C1 segment of cervical spinal cord (tissue), 14 donors: ENCODE measurements at regions not wholly inside any gene's neighbourhood (a gene's known extent, or its start where the extent isn't known, plus 50 kb on each side); places are given as distances from the start of the nearest gene placed in this dataset.

Experiments
- DNase-seq, 14 donors: peaks; one replicate each; lab custom pipeline; 2025; lab: John Stamatoyannopoulos, UW

GRCh38 chr17:55829995-55830612, 79.3 kb downstream of the PCTP start:
- DNase-seq, result no peak

DNA sequence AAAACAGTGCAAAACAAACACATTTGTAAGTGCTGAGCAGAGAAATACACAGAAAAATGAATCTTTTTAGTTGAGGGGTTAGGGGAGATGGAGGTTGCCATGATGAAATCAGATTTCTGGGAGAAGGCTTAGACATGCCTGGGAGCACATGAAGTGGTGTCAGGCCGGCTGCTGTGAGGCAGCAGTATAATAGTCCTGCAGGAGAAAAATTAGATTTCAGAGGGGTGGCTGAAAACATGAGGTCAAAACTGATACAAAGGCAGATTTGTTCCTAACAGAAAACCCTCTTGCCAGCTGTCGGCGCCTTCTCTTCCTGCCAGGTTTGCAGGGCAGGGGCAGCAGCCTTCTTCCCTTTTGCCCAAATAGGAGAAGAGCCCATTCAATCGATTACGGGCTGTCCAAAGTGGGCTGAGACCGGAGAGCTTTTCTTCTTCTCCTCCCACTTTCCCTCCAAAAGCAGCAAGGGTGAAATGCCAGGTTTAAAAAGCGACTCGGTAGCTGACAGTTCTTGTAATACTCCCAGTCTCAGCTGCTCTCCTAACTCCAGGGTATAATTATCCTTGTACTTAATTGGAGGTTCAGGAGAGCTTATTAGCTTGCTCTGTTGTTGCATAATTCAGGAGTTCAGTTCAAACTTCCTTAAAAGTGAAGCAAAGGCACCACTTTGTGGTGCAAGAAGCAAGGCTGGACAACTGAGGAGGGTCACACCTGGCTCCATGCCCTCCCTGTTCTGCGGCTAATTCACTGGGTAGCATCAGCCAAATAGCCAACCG, 80.0 kb downstream of the PCTP start:
- no peak for DNase-seq

DNA sequence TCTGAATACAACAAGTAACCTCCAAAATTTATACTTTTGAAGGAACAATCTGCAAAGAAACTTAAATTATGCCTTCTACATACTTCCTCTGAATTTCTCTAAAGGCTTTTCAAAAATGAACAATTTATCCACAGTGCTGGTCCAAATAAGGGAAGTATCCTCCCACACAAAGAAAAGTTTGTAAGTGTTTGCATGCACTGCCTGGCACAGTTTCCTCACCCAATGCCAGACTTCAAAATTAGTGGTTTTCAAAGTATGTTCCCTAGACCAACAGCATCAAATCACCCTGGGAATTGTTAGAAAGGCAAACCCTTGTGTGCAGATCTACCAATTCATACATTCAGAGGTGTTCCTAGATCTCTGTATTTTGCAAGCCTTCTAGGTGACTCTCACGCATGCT, 82.5 kb downstream of the PCTP start:
- DNase-seq, result no peak

- no peak for DNase-seq
These were observed 91.7 kb downstream of the PCTP start for GRCh38 chr17:55842405-55843158.

- DNase-seq, result no peak
These were observed 92.9 kb downstream of the PCTP start for GRCh38 chr17:55843785-55844184.

- peak in 6 of 14 donors; percentile 1 to 55 (median 4) for DNase-seq
These were observed 94.5 kb downstream of the PCTP start for GRCh38 chr17:55845385-55845784.

- no peak for DNase-seq
These were observed 95.9 kb downstream of the PCTP start for GRCh38 chr17:55846745-55847144.

GRCh38 chr17:55852734-55853133, 101.9 kb downstream of the PCTP start:
- DNase-seq, result no peak

GRCh38 chr17:55859301-55859795, 108.5 kb downstream of the PCTP start:
- no peak for DNase-seq

DNA sequence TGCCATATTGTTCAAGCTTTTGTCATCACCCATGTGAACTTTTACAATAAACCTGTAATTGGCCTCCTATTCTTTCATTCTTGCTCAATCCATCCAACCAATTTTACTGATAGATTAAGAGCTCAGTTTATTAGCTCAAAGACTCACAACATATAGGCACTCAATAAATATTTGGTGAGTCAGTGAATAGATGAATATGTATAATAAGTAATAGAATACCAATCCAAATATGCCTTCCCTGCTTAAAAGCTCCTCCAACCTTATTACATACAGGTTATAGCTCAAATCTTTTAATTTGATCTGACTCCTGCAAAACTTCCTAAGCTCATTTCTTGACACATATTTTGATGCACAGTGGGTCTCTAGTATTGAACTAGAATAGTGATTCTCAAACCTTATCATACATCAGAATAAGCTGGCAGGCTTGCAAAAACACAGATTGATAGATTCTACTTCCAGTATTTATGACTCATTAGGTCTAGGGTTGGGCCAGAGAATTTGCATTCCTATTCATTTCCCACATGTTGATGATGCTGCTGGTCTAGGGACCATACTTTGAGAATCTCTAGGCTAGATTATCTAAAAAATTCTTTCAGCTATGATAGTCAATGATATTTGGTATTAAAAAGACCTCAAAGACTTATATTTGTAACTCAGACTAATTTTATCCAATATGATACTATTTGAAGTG, 114.4 kb downstream of the PCTP start:
- no peak for DNase-seq

GRCh38 chr17:55870044-55870443, 119.2 kb downstream of the PCTP start:
- DNase-seq, result no peak

- DNase-seq, result no peak
These were observed 121.5 kb downstream of the PCTP start for GRCh38 chr17:55872374-55872773.

DNA sequence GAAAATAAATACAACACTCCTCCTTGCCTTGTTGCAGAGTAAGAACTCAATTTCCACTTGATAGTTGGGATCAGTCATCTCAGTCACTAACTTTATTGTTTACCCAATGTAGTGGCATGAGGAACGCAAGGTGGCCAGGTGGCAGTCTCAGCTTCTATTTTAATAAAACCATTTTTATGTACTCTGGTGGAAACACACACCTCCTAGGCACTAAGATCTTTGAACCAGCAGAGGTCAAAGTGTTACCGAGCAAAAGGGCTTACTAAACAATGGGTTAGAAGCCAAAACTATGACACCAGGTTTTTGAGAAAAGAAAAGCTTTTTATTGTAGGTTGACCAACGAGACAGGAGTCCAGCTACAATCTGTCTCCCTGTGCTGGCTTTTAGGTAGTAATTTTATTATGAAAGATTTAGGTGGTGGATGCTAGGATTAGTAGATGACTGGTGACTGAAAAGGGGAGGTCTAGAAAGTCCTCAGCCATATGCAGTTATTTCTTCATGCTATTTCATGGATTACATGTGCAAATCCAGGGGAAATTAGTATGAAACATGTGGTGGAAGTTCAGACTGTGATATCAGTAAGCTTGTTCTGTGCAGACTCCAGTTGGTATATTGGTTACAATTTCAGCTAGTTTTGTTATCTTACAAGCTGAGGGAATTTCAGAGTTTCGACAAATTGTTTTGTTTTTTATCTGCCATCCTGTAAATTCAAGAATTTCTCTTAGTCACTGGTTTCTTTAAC, 122.3 kb downstream of the PCTP start:
- no peak for DNase-seq

- no peak for DNase-seq
These were observed 132.3 kb downstream of the PCTP start for GRCh38 chr17:55883149-55883548.

- no peak for DNase-seq
These were observed 136.7 kb downstream of the PCTP start for GRCh38 chr17:55887531-55887930.

DNA sequence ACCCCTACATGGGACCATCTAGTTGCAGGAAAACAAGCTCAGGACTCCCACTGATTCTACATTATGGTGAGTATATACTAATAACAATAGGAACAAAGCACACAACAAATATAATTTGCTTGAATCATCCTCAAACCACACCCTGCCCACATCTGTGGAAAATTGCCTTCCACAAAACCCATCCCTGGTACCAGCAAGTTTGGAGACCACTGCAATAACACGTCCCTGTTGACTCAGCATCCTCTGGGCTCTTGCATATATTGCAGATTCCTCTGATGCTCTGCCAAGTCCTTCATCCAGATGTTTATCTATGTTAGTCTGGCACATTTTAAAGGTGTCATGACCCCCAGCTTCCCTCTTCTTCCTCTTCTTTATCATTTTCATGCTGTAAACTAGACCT, 138.4 kb downstream of the PCTP start:
- no peak for DNase-seq

- DNase-seq, result no peak
These were observed 144.4 kb downstream of the PCTP start for GRCh38 chr17:55895112-55895759.

- no peak for DNase-seq
These were observed 146.4 kb downstream of the PCTP start for GRCh38 chr17:55897301-55897700.

DNA sequence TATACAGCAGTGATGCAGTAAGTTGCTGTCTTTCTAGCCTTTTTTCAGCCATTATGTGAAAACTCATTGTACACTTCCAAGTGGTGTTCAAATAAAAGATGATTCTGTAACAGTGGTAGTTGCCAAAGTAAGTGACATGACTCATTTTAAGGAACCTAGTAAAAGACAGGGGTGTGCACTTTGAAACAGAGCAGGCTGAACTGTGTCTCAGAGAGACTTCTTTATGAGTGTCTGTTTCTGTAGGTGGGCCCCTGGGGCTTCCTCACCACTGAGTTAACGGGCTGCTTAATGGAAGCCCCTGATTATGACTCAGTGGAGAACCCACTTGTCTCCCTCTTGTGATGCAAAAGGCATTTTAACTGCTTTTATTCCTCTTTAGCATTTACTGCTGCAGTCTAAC, 147.3 kb downstream of the PCTP start:
- no peak for DNase-seq

DNA sequence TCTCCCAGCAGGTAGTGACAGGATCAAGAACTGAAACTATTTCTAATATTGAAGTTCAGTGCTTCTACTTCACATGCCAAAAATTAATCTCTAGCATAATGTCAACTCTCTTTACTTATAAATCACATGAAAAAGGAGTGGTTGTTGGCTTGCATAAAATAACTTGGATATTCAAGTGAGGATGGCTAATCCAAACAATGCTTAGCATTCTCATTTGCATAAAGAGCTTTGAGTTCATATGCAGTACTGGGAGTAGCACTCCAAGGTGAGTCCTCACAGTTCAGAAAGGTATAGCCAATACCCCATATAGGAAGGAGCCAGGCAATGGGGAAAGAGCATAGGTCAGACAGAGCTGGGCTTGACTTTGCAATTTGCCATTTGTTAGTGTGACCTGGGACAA, 149.3 kb downstream of the PCTP start:
- DNase-seq, result no peak
